Lower leg skin (tissue), 4 donors: ENCODE measurements at regions not wholly inside any gene's neighbourhood (a gene's known extent, or its start where the extent isn't known, plus 50 kb on each side); places are given as distances from the start of the nearest gene placed in this dataset.

ENCODE experiments used
- DNase-seq, 2 donors: peaks; one replicate each; pipeline ENCODE4 v3.0.0-alpha.2; 2019; ENCODE audit warnings: low spot score in 2 of 2
- H3K4me3 ChIP-seq: fragments of 200-600 bp; sonication (generic); 2 replicates; pipeline ENCODE4 v1.5.1; 2017; ENCODE audit warnings: mild to moderate bottlenecking, low read depth; ENCODE audit not compliant: poor library complexity, severe bottlenecking
- CTCF ChIP-seq, 3 donors: fragments of 450-650 bp; IDR thresholded peaks; one replicate each; pipeline ENCODE4 v1.5.1; 2016; ENCODE audit warnings: antibody characterized with exemption in 3 of 3, mild to moderate bottlenecking in 3 of 3, moderate library complexity in 2 of 3
- POLR2A ChIP-seq, 2 donors: fragments of 450-650 bp; IDR thresholded peaks; one replicate each; pipeline ENCODE4 v1.6.1; 2016 to 2017; ENCODE audit warnings: antibody characterized with exemption in 2 of 2, mild to moderate bottlenecking in 1 of 2, moderate library complexity in 1 of 2
- WGBS, 2 donors: methylation state at CpG; one replicate each; pipeline ENCODE4 v1.1.5; 2018; 5-methylcytosine and 5-hydroxymethylcytosine counted together
- intact Hi-C: fragments of 100-400 bp; cut with DNase I; formaldehyde crosslinking; loops from one replicate; pipeline ENCODE4 v1.15.0; 2023; ENCODE audit warnings: low total_unique reads

GRCh38 chr1:90824551-90824950 lies 107.4 kb upstream of the BARHL2 start:
- WGBS, 2 donors = 87 to 89% methylated on average over 3 of the region's 3 CpGs
- no peak overlapping the region for H3K4me3 ChIP-seq
- DNase-seq = no peak
- intact Hi-C loops = loop anchor here (10.0 kb wide), 1 partner anchor 1180 kb away; no protein-coding TSS in a partner anchor
- TF ChIP-seq CTCF (IDR thresholded peaks at IDR 0.05) (no peak), POLR2A (IDR thresholded peaks at IDR 0.05) (no peak)

GRCh38 chr1:90823686-90824085 lies 106.6 kb upstream of the BARHL2 start:
- no peak overlapping the region for H3K4me3 ChIP-seq
- DNase-seq = no peak
- TF ChIP-seq CTCF (IDR thresholded peaks at IDR 0.05) (no peak), POLR2A (IDR thresholded peaks at IDR 0.05) (no peak)
- WGBS, 2 donors = 67 to 72% methylated on average over 3 of the region's 3 CpGs
- intact Hi-C loops = loop anchor here (10.0 kb wide), 1 partner anchor 1181 kb away; no protein-coding TSS in a partner anchor

GRCh38 chr1:90821788-90822359 lies 104.8 kb upstream of the BARHL2 start:
- H3K4me3 ChIP-seq = no peak overlapping the region
- no peak for DNase-seq
- intact Hi-C loops = loop anchor here (10.0 kb wide), 1 partner anchor 1183 kb away; no protein-coding TSS in a partner anchor
- TF ChIP-seq CTCF (IDR thresholded peaks at IDR 0.05) = no peak
- WGBS, 2 donors = 71 to 74% methylated on average over 5 of the region's 5 CpGs

GRCh38 chr1:90821152-90821787 lies 104.2 kb upstream of the BARHL2 start:
- TF ChIP-seq POLR2A (IDR thresholded peaks at IDR 0.05) = no peak
- TF ChIP-seq CTCF (IDR thresholded peaks at IDR 0.05) = no peak
- intact Hi-C loops = loop anchor here (10.0 kb wide), 1 partner anchor 1184 kb away; no protein-coding TSS in a partner anchor
- H3K4me3 ChIP-seq = no peak overlapping the region
- DNase-seq = no peak
- WGBS, 2 donors = 68 to 70% methylated on average over 5 of the region's 5 CpGs

GRCh38 chr1:90820745-90821144 lies 103.6 kb upstream of the BARHL2 start:
- intact Hi-C loops = loop anchor here (10.0 kb wide), 1 partner anchor 1184 kb away; no protein-coding TSS in a partner anchor
- WGBS, 2 donors = 87 to 91% methylated on average over 2 of the region's 2 CpGs
- DNase-seq = no peak
- H3K4me3 ChIP-seq = no peak overlapping the region
- TF ChIP-seq POLR2A (IDR thresholded peaks at IDR 0.05) (no peak), CTCF (IDR thresholded peaks at IDR 0.05) (no peak)
